ENCODE measurements at regions not wholly inside any gene's neighbourhood (a gene's known extent, or its start where the extent isn't known, plus 50 kb on each side); places are given as distances from the start of the nearest gene placed in this dataset.

- TF ChIP-seq POLR2A (IDR thresholded peaks at IDR 0.05) (no peak), CTCF (IDR thresholded peaks at IDR 0.05) (no peak)
These were observed 52.4 kb upstream of the DLX6 start for GRCh38 chr7:96952974-96953391.
